Activated CD4-positive, alpha-beta T cell treated with anti-CD3 and anti-CD28 coated beads, Interleukin-2, amount 50 U/mL, for 24 hours (primary cell): ENCODE measurements at regions not wholly inside any gene's neighbourhood (a gene's known extent, or its start where the extent isn't known, plus 50 kb on each side); places are given as distances from the start of the nearest gene placed in this dataset.
"Not testable (repeated sequence)": the region's sequence is repeated elsewhere in the genome, so short reads cannot be mapped to it uniquely, and the experiment has no call there.

ENCODE experiments used
- DNase-seq, 2 donors: peaks; one replicate each; pipeline ENCODE4 v3.0.0-alpha.2; 2020; ENCODE audit warnings: low read depth in 1 of 2, low spot score in 1 of 2

DNA sequence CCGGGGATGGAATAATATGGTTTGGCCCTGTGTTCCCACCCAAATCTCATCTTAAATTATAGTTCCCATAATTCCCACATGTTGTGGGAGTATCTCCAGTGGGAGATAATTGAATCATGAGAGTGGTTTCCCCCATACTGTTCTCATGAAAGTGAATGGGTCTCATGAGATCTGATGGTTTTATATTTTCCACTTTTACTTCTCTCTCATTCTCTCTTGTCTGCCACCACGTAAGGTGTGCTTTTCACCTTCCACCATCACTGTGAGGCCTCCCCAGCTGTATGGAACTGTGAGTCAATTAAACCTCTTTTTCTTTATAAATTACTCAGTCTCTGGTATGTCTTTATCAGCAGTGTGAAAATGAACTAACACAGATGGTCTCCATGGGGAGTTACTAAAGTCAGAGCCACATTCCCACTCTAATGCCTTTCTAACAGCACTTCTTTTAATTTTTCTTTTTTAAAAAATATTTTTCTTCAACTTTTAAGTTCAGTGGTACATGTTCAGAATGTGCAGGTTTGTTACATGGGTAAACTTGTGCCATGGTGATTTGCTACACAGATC, 306.6 kb downstream of the DTHD1 start:
- DNase-seq = no peak

DNA sequence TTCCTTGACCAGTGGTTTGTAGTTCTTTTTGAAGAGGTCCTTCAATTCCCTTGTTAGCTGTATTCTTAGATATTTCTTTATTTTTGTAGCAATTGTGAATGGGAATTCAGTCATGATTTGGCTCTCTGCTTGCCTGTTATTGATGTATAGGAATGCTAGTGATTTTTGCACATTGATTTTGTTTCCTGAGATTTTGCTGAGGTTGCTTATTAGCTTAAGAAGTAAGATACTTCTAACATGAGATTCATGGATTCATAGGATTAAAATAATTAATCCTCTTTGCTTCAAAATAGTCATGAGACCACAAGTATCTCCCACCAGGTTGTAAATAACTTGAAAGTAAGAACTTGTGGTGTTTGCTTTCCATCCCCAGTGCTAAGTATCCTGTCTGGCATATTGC, 308.9 kb downstream of the DTHD1 start:
- no peak for DNase-seq

DNA sequence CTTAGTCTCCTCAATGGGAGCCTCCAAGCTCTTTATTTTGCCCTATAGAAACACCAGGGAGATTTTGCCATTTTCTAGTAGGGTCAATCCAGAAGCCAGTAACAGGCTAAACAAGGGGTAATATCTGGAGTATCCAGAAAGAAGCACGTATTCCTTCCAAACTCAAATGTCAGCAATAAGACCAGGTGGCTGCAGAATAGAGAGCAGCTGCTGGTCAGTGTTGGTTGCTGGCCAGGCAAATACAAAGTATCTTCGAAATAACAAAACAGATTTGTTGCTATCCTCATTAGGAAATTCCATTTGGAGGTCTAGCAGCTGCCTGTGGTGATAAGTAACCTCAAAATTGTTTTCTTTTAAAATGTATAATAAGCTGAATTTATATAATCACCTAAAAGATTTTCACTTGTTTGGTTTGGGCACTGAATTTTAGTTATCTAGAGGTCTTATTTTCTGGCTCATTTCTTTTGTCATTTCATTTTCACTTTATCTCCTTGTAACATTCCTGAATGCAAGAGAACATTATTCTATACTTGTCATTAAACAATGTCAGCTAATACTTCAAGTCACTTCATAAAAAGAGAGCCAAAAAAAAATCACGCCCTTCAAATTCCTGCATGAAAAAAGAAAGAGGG, 320.6 kb downstream of the DTHD1 start:
- DNase-seq = no peak

DNA sequence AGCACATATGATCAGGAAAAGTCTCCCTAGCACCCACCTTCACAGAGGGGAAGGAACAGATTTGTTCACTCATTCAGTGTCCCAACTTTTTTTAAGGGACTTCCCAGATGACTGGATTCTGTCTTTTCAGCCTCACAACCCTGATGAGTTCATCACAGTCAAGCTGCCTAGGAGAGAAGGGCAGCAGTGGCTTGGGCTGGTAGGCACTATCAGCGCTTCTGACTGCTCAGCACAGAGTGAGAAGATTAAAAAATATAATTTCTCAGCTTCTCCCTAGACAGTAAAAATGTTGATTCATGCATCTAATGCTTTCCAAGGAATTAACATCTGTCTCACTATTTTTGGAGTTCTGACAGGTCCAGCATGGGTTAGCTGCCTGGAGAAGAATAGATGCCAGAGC, 328.2 kb downstream of the DTHD1 start:
- DNase-seq = no peak

DNA sequence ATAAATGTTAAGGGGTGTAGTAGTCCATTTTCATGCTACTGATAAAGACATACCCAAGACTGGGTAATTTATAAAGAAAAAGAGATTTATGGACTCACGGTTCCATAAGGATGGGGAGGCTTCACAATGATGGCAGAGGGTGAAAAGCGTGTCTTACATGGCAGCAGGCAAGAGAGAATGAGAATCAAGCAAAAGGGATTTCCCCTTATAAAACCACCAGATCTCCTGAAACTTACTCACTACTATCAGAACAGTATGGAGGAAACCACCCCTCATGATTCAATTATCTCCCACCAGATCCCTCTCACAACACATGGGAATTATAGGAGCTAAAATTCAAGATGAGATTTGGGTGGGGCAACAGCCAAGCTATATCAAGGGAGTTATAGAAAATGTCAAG, 329.2 kb downstream of the DTHD1 start:
- DNase-seq = no peak

DNA sequence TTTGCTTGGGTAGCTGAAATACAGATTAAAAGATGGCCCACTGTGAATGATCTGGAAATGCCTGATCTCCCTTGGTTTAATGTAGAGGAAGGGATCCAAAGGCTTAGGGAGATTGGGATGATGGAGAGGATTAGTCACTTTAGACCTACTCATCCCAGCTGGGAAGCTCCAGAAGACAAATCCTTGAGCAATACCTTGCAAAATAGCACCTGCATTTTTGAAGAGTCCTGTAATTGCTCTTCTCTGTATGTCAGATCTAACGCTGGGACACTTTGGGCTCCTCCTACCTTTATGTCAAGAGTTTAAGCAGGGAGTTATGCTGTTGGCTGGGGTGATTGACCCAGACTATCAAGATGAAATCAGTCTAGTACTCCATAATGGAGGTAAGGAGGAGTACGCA, 331.7 kb downstream of the DTHD1 start:
- not testable (repeated sequence) for DNase-seq

DNA sequence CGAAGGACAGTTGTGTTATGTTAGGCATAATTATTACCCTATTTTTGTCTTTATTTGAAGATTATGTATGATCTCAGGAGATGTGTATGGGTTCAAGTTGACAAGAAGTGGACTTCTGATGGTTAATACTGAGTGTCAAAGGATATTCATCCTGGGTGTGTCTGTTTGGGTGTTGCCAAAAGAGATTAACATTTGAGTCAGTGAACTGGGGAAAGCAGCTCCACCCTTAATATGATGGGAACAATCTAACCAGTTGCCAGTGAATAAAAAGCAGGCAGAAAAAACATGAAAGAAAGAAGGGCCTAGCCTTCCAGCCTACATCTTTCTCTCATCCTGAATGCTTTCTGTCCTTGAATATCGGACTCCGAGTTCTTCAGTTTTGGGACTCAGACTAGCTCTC, 332.6 kb downstream of the DTHD1 start:
- no peak for DNase-seq

DNA sequence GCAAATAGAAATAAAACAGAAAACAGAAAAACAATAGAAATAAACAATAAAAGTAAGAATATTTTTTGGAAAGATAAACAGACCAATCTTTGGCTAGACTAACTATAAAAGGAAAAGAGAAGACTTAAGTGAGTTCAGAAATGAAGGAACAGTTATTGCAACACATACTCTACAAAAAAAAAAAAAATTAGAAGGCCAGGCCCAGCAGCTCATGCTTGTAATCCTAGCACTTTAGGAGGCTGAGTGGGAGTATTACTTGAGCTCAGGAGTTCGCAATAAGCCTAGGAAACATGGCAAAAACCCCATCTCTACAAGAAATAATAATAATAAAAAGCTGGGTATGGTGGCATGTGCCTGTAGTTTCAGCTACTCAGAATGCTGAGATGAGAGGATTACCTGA, 336.7 kb downstream of the DTHD1 start:
- no peak for DNase-seq

DNA sequence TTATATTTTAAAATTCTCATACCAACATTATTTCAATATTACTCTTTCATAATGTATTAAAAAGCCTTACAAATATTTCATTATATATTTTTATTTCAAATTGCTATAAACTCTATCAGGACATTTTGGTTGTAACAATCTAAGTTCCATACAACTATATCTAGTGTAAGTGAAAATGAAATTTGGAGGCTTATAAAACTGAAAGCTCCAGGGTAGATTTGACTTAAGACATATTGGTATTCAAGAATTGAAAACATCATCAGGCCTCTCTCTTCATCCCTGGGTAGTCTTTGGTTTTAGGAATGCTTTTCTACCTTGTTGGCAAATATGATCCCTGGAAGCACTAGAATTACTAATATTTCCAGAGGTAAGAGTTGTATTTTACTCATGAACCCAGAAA, 342.6 kb downstream of the DTHD1 start:
- no peak for DNase-seq

DNA sequence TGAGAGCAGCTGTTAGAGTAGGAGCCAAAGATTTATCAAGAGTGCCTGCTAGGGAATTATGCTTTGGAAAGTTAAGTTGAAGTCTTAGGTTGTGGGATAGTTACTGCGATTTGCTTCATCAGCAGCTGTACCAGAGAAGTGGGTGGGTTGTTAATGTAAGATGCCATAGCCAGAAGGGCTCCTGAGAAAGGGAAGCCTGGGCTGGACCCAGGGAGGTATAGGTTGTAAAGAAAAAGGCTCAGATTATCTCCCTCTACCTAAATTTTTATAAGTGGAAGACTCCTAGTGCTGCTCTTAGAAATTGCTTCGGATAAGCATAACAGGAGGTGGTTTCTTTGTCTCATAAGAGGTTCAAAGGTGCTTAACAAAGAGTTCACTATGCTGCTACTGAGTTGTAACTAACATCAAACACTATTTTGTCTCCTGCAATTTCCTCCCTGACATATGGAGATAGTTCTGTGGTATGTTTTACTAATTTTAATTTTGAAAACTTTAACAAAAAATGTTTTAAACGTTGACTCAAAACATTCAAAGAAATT, 356.9 kb downstream of the DTHD1 start:
- DNase-seq = no peak

DNA sequence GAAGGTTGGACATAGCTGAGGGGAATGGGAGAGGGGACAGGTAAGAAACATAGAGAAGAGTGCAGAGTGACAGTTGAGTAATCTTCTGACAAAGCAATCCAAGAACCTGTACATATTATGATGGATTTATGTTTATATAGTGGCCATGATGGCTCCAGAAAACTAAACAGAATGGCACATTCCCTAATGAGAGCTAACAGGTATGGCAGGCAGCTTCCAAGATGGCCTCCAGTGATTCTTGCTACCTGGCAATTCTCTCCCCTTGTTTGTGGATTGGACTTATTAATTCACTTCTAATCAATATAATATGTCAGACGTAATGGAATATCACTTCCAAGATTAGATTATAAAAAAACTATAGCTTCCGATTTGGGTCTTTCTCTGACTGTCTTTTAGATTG, 359.5 kb downstream of the DTHD1 start:
- DNase-seq = no peak

DNA sequence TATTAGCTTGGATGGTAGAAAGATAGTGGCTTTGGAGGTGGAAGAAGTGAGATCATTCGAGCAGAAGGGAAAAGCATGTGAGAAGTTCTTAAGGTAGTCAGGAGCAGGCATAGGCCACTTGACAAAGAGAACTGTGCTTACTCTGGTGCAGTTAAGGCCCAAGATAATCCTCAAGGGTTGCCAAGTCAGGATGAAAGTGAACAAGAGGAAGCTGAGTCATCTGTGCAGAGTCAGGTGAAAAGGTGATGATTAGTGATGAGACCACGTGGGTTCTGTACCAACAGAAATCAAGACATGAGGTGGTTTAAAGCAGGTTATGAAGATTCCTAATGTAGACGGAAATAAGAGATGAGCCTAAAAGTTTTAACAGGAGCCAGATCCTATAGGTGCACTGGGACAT, 369.8 kb downstream of the DTHD1 start:
- DNase-seq = no peak

DNA sequence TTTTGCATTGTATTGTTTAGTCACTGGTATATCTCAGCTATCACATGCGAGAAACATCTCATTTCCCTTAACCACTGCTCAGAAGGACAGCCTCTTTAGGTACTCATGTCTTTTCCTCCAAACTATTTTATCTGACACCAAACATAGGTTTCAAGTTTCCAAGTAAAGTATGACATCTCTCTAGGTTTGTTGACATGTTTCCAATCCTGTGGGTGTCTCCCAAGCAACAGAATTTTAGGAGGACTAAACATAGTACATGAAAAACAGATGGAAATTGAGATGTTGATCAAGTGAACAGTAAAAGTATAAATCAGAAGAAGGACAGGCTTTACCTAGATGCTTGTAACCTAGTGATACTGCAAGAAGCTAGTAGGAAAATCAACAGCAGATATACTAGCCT, 371.4 kb downstream of the DTHD1 start:
- DNase-seq = no peak

DNA sequence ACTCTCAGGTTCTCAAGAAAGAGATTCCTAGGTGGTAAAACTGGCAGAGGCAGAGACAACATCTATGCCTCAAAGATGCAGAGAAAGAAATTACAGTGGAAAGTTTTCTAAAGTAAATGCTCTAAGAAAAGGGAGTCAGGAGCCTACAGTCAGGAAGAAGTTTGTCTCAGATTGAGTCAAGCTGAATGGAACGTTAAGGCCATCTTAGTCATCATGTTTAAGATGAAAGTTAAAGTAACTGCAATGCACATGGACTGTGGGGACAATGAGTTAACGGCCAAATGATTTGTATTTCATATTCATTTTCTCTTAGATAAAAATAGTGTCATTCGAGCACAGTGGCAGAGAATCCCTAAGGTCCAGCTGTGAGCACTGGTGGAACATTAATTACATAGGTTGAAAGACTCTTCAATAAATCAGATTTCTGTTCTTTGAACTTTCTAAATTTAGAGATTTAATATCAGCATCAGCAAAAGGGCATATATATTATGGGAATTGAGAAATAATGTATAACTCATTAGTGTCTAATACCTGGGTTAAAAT, 384.6 kb downstream of the DTHD1 start:
- DNase-seq = no peak

DNA sequence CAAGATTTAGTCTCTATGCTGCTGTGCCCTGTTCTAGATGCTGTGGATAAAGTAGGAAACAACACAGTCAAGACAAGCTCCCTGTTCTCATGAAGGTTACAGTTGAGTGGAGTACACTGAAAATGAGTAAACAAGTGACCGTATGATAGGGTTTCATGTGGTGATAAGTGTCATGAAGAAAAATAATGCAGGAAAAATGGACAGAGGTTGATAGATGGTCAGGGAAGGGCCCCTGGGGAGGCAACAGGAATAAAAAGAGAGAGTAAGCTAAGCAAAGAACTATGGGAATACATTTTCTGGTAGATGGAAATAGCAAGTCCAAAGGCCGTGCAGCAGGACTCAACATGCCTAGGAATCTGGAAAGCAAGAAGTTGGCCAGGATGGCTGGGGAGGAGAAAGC, 394.0 kb downstream of the DTHD1 start:
- DNase-seq = no peak

DNA sequence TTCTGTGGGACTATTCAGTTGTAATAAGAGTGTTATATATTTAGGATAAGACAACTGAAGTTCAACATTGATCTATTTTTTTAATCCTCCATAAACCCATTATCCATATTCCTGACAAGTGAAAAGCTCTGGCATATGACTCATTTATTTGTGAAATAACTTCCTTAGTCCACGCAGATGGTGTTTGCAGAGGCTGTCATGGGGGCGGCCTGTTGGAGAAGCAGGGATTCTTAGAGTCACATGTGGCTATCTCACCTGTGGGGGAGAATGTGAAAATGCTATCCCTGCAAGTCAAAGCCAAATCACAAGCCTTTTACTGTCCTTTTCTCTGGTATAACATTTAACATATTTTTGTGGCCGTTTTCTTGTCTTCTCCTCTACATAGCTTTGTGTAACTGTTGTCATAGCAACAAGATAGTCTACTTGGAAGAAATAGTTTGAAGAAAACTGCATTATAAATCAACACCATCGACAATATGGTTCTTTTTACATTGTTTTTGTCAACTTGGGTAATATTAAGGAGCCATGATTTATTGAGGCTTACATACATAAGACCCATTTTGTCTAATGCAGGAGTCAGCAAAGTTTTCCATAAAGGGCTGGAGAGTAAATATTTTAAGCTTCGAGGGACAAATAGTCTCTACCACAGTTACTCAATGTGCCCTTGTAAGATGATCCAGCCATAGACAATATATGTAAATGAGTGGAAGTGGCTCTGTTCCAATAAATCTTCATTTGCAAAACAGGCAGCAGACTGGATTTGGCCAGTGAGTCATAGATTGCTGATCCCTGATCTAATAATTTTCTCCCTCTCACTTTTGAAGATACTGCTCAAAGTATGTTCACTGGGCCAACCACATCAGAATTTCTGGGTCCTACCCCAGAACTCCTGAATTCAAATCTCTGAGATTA, 395.0 kb downstream of the DTHD1 start:
- DNase-seq = no peak

DNA sequence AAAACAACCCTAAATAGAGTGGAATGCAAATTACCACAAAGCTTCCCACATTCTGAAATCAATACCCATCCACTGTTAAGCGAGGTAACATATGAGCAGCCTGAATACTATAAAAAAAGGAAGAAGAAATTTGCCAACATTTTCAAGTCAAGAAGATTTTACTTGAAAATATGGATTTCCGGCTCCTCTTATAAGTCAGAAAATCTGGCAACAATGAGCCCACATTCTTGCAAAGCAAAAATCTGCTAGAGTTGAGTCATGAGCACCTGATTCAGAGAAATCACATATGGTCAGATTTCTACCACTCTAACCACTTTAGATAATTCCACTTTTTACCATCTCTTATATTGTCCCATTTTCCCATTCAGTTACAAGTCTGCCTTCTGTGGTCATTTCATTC, 395.7 kb downstream of the DTHD1 start:
- no peak for DNase-seq

DNA sequence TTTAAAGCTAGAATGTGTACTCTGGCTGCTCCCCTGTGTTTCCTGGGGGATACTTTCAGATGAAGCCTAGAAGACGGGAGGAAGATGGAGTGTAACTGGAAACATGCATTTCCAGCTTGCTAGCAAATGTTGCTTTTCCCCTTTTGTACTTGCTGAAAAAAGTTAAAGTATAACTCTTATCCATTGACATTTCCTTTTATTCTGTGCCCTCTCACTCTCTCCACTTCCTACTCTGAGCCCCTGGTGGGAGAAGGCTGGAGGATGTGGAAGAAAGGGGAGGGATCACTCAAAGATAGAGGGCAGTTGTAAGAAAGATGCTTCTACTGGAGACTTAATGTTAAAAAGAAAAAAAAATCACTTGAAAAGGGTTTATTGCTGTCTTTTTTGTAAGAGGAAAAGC, 396.5 kb downstream of the DTHD1 start:
- DNase-seq = no peak

DNA sequence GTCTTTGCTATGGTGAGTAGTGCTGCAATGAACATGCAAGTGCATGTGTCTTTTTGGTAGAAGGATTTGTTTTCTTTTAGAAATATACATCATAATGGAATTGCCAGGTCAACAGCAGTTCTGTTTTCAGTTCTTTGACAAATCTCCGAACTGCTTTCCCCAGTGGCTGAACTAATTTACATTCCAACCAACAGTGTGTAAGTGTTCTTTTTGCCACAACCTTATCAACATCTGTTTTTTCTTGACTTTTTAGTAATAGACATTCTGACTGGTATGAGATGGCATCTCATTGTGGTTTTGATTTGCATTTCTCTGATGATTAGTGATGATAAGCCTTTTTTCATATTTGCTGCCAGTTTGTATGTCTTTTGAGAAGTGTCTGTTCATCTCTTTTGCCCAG, 406.3 kb downstream of the DTHD1 start:
- no peak for DNase-seq

DNA sequence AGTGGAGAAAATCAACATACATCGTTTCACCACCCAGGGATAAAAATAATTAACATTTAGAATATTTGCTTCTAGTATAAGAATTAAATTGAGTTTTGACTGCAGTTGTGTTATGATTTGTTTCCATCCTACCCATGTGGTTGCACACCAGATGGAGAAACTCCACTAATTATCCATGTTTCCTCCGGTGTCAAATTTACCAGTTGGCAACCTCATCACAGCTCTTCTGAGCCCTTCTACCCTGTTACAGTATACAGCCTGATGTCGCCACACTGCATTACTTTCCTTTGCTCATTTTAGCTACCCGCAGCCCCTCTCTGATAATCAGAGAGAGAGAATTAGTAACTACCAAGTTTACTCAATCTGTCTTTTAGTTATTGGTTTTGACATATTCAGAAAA, 411.2 kb downstream of the DTHD1 start:
- DNase-seq = no peak

DNA sequence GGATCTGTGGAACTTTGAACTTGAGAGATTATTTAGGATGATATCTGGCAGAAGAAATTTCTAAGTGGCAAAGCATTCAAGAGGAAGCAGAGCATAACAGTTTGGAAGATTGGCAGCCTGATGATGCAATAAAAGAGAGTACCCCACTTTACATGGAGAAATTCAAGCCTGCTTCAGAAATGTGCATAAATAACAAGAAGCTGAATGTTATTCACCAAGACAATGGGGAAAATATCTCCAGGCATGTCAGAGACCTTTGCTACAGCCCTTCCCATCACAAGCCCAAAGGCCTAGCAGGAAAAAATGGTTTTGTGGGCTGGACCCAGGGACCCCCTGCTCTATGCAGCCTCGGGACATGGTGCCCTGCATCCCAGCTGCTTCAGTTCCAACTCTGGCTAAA, 420.8 kb downstream of the DTHD1 start:
- no peak for DNase-seq

DNA sequence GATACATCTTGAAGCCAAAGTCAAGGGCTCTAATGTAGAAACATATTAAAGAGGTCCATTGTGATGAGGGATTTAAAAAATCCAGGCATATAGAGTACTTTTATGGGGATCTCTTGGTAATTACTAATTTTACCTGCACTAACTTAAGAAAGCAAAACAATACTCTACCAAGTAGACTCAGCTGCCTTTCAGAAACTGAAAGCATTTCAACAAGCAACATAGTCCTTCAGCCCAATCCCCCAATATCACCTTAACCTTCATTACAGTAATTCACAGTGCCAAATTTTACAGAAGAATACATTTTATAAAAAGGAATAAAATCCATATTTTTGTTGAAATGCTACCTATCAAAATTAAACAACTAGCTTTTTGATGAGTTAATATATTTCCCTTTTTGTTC, 422.9 kb downstream of the DTHD1 start:
- DNase-seq = no peak
